ENCODE measurements at regions not wholly inside any gene's neighbourhood (a gene's known extent, or its start where the extent isn't known, plus 50 kb on each side); places are given as distances from the start of the nearest gene placed in this dataset.

- no peak for TF ChIP-seq CTCF (IDR thresholded peaks at IDR 0.05; ENCODE audit: low read depth, low read length, missing control alignments)
- H3K4me3 ChIP-seq (replicated peaks; ENCODE audit: low read depth, low read length), result no peak overlapping the region
- DNase-seq (ENCODE audit: extremely low read depth, low read depth), result no peak
Observed at GRCh38 chr15:46618984-46619383, 984.2 kb downstream of the SQOR start.

GRCh38 chr15:46620392-46621013 lies 985.7 kb downstream of the SQOR start:
- no peak overlapping the region for H3K4me3 ChIP-seq (replicated peaks; ENCODE audit: low read depth, low read length)
- DNase-seq (ENCODE audit: extremely low read depth, low read depth), result no peak
- no peak for TF ChIP-seq CTCF (IDR thresholded peaks at IDR 0.05; ENCODE audit: low read depth, low read length, missing control alignments)

GRCh38 chr15:46622851-46623250 lies 988.0 kb downstream of the SQOR start:
- DNase-seq (ENCODE audit: extremely low read depth, low read depth), result no peak
- no peak overlapping the region for H3K4me3 ChIP-seq (replicated peaks; ENCODE audit: low read depth, low read length)
- TF ChIP-seq CTCF (IDR thresholded peaks at IDR 0.05; ENCODE audit: low read depth, low read length, missing control alignments), result no peak

- no peak overlapping the region for H3K4me3 ChIP-seq (replicated peaks; ENCODE audit: low read depth, low read length)
- DNase-seq (ENCODE audit: extremely low read depth, low read depth), result no peak
- TF ChIP-seq CTCF (IDR thresholded peaks at IDR 0.05; ENCODE audit: low read depth, low read length, missing control alignments), result no peak
Observed at GRCh38 chr15:46636206-46636605, 1001.4 kb downstream of the SQOR start.

- no peak overlapping the region for H3K4me3 ChIP-seq (replicated peaks; ENCODE audit: low read depth, low read length)
- TF ChIP-seq CTCF (IDR thresholded peaks at IDR 0.05; ENCODE audit: low read depth, low read length, missing control alignments), result no peak
- no peak for DNase-seq (ENCODE audit: extremely low read depth, low read depth)
Observed at GRCh38 chr15:46644501-46645481, 1010.0 kb downstream of the SQOR start.

GRCh38 chr15:46646490-46646889 lies 1011.7 kb downstream of the SQOR start:
- TF ChIP-seq CTCF (IDR thresholded peaks at IDR 0.05; ENCODE audit: low read depth, low read length, missing control alignments), result no peak
- no peak overlapping the region for H3K4me3 ChIP-seq (replicated peaks; ENCODE audit: low read depth, low read length)
- no peak for DNase-seq (ENCODE audit: extremely low read depth, low read depth)
